NCI-H748 (cell line): ENCODE measurements at regions not wholly inside any gene's neighbourhood (a gene's known extent, or its start where the extent isn't known, plus 50 kb on each side); places are given as distances from the start of the nearest gene placed in this dataset.
"Not testable (repeated sequence)": the region's sequence is repeated elsewhere in the genome, so short reads cannot be mapped to it uniquely, and the experiment has no call there.

Experiments used
- DNase-seq: peaks from one replicate; lab custom pipeline; 2025; ENCODE audit not compliant: unreplicated experiment; lab: John Stamatoyannopoulos, UW

DNA sequence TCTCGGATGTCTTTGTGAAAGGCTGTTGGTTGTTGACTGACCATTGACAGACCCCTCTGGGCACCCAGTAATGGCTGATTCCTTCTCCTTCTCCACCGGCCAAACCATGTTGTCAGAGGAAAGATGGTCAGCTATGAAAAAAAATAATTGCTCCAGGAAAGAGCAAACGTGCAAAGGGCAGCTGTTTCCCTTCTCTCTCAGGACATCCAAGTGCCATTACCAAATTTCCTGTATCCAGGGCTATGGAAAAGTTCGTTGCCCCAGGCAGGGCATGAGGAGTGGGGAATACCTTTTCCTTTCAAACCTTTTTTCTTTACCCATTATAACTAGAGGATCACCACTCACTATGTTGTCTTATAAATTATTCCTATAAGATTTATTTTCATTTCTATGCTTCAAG is 321.5 kb upstream of the HNRNPA3 start:
- DNase-seq: peak; percentile 48

DNA sequence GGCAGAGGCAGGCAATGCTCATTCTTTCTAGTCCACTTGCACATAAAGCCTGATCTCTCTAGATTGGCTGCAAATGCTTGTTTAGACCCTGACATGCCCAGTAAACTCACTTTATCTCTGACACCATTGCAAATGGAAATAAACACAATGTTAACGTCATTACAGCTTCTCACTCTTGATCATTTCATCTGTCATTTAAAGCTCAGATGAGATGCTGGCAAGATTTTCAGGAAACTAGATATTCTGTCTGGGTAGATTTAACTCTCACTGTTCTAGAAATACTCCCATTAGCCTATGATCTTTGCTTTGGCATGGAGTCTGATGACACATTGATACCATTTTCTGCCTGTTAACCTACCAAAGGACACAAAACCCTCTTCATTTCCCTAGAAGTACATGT is 320.7 kb upstream of the HNRNPA3 start:
- DNase-seq: peak; percentile 30

DNA sequence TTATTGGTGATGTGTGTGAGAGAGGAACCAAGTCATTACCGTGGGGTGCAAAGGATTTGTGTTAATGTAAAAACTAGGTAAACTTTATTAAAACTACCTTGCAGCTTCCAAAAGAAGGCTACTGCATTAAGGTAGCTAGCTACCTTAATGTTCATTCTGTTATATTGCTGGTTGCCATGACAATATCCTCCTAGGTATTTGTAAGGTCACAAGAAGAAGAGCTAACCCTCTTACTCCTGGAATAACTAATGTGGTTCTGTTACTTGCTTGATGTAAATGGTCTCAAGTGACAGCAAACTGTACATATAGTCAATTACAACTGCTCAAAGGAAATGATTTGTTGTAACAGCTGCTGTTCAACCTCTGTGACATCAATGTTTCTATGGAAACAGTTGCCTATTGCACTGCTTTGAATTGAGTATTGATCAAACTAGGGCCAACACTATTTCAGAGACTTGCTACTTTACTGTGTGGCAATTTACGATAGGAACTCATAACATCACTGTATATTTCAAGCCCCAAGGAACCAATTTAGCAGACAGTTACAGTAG is 319.8 kb upstream of the HNRNPA3 start:
- peak; percentile 99 for DNase-seq

DNA sequence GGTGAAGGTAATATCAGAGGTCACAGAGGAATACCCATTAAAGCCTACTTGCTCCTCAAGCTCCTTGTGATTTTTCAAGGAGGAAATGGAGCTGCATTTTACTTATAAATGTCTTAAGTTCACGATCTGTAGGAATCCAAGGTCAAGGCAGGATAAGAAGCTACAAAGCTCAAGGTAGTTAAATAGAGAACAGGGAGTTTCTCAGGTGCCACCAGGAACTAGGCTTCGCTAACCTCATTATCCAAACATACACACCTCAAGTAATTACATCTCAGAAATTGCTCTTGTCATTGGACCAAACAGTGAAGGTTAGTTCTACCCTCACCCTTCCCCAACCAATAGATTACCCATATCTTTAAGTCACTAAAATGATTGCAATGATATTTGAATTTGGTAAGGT is 317.4 kb upstream of the HNRNPA3 start:
- no peak for DNase-seq

DNA sequence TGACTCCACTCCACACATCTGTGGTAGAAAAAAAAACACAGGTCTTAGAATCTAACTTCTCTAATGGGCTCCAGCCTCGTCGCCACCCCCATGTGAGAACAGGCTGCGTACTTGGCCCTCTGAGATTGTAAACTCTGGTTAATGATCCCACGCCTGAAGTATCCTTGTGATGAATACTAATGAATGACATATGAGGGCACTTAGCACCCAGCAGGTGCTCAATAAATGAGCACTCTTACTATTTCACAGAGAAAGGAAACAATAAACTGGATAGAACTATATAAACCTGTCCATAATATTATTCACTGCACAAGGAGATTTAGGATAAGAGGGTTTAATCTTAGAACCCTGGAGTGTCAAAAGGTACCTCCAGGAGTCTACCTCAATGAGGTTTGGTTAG is 310.1 kb upstream of the HNRNPA3 start:
- peak; percentile 46 for DNase-seq

DNA sequence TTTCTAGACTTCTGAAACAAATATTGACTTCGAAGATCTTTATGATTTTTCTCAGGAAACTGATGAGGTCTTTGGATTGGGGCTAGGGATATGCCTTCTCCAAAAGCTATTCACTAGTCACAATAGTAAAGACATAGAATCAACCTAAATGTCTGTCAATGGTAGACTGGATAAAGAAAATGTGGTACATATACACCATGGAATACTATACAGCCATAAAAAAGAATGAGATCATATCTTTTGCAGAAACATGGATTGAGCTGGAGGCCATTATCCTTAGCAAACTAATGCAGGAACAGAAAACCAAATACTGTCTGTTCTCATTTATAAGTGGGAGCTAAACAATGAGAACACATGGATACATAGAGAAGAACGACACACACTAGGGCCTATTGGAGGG is 308.5 kb upstream of the HNRNPA3 start:
- not testable (repeated sequence) for DNase-seq

DNA sequence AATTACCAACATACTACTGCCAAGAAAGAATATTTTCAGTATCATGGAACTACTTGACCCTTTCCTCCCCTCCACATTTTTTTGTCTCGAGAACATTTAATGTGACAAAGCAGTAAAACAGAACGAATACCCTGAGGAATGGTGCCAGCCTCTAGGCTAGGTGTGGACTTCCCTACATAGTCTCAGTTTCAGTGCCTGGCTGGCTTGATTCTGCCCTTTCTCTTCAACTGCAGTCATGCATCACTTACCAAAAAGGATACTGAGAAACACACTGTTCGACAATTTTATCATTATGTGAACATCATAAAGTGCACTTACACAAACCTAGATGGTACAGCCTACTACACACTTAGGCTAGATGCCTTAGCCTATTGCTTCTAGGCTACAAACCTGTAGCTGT is 305.3 kb upstream of the HNRNPA3 start:
- no peak for DNase-seq

DNA sequence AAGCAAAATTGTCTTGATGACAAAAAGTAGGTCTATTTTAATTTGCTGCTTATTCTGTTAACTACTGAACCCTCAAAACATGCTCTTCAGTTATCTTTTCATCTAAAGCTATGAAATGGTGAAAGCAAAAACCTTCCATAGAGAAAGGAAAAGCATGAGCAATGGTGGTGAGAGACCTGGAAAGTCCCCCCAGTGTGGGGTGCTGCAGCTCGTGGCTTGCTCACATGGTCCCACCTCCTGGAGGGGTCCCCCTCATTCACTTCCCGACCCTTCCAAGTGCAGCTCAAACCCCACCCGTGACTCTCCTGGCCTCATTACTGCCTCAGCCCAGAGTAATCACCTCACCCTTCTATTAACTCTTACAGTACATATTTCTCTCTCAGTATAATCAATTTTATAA is 301.8 kb upstream of the HNRNPA3 start:
- DNase-seq: no peak

DNA sequence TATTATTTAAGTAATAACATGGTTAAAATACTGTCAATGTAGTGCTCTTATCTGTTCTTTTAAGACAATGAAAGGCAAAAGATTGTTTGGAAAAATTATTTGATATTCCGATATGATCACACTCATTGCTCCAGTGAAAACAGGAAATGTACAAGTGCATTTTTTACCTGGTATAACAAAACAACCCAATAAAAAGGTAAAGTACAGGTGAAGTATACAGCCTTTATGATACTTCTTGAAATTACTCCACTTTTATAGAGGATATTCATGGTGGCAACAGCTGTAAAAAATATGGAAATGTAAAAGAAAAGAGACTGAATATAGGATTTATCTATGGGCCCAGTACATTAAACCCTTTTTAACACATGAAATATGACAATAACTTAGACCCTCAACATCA is 298.6 kb upstream of the HNRNPA3 start:
- DNase-seq: no peak

DNA sequence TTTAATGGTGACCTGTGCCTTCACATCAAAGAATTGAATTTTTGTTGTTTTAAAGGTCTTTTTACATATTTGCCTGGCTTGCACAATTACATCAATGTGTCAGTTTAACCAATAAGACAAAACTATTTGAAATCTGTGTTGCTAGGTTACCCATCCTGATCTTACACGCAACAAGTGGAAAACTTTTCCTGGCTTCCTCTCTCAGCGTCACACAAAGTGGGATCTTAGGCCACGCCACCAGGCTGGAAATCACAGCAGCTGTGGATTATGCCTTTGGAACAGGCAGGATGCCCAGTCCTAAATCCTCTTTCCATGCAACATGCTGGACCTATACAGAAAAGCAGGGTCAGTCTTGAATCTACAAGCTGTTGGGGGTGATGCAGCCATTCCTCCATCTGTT is 298.2 kb upstream of the HNRNPA3 start:
- DNase-seq: no peak

DNA sequence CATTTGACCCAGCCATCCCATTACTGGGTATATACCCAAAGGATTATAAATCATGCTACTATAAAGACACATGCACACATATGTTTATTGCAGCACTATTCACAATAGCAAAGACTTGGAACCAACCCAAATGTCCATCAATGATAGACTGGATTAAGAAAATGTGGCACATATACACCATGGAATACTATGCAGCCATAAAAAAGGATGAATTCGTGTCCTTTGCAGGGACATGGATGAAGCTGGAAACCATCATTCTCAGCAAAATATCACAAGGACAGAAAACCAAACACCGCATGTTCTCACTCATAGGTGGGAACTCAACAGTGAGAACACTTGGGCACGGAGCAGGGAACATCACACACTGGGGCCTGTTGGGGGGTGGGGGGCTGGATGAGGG is 290.0 kb upstream of the HNRNPA3 start:
- not testable (repeated sequence) for DNase-seq

DNA sequence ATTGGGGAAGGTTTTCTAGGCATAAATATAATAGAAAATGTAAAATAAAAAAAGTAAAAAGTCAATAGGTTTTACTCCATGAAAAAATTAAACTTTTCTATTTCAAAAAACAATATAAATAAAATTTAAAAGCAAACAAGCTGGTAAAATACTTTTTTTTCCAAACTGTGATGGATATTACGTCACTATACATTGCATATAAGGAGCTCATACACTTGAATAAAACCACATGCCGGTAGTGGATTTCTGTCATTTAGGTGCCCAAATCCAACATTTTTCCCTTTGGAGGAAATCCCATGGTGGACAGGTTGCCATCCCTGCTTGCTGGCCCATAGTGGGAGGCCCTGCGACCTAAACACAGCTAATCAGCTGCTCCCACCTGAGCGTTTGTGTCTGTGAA is 289.4 kb upstream of the HNRNPA3 start:
- no peak for DNase-seq

DNA sequence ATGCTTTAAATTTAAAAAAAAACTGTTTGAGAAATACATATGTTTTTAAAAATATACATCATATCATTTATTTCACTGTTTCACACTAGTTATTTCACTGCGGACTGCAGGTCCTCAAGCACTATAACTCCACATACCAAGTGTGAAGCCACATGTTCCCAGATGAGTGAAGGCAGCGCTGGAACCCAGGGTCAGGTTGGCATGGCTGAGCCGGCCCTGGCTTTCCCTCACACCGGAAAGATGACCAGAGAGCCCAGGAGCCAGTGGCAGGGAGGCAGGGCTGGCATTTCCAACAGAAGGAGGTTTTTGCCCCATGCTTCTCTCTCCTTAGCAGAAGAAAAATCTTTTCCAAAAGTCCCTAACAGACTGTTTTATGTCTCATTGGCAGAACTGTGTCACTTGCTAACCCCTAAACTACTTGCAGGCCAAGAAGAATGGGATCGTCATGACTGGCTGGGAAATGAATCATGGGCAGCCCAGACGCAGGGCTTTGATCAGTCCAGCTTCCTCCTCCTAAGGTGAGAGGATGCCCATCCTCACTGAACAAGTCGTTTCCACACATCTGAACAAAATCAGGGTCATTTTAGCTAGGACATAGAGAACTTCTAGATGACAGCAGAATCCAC is 287.6 kb upstream of the HNRNPA3 start:
- DNase-seq: no peak

DNA sequence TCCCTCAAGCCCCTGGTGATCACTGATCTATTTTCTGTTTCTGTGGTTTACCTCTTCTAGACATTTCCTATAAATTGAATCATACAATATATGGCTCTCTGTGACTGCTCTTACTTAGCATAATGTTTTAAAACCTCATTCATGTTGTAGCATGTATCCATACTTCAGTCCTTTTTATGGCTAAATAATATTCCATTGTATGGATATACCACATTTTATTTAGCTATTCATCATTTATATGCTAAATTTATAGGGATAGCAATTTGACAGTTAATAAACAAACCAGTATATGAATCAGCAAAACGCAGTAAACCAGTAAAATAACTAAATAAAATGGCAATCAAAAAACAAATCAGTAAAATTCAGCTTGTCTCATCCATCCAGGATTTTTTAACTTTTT is 286.1 kb upstream of the HNRNPA3 start:
- DNase-seq: no peak

DNA sequence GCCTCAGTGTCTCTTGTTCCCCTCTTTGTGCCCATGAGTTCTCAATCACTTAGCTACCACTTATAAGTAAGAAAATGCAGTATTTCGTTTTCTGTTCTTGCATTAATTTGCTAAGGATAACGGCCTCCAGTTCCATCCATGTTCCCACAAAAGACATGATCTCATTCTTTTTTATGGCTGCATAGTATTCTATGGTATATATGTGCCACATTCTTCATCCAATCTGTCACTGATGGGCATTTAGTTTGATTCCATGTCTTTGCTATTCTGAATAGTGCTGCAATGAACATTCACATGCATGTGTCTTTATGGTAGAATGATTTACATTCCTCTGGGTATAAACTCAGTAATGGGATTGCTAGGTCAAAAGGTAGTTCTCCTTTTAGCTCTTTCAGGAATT is 283.2 kb upstream of the HNRNPA3 start:
- not testable (repeated sequence) for DNase-seq

DNA sequence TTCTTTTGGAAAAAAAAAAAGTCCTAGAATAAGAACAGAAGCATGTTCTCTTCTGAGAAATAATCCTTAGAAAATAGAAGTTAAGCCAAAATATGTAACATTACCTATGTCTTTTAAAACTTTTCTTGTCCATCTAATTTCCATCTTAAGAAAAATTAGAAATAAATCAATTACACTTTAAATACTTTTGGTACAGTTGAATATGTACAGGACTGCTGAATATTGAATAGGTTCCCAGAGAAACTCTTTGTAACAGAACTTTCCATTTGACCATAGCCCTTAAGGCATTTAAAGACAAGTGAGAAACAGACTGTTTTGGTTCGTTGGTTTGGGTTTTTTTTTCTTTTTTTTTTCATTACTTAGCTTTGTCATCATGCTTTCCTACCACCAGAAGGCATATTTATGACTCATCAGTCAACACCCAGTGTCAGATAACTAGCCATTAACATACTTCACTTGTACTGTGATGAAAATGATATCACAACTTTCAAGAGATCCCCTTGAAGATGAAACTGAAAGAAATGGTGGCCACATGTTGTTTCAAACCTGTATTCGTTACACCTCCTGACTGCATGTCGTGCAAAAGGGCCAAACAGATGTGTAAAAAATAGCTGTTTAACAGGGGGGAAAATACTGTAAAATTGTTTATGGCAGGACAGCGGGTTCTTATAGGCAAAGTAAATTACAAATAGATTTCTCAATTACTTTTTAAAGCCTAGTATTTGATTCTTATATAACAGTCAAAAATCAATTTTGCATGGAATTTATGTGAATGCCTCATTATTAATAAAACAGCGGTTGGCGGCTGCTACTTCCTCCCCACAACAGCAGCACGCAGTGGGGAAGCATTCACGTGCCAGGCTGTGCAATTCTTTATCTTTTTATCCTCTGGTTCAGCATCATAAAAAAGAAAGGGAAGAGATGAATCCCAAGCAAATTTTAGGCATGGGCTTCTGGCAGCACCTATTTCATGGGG is 280.7 kb upstream of the HNRNPA3 start:
- DNase-seq: peak; percentile 18

DNA sequence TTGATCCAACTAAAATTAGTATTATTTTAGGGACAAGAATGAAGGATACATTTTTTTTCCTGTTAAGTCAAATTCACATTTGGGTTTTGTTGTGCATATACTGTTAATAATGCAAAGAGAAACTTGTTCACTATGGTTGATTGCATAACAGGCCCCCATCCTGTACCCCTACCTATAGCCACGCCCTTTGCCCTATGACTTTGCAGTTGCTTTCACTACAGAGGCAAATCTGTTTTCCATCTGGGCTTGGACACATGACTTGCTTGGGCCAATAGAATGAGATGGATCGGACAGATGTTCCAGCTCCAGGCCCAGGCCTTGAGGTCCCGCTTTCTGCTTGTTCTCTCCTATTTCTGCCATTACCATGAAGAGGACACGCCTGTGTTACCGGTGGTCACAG is 278.5 kb upstream of the HNRNPA3 start:
- no peak for DNase-seq

DNA sequence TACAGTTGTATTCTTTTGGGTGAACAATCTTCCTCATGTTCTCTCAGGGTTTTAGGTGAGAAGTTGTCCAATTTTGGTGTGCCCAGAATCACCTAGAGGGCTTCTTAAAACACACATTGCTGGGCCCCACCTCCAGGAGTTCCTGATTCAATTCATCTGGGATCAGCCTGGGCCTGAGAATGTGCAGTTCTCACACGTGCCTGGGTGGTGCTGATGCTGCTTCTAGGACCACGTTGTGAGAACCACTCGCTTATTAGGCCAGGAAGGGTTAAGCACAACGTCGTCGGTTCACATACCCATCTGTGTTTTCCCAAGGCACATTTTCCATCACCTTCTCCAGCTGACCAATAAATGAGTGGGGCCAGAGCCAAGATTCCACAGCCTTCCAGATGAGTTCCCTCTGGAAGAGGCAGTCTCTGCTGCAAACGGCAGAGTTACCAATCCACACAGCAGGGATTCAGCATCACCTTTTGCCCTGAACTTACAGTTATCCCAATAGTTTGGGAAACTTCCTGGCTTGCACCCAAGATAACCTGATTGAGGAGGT is 277.7 kb upstream of the HNRNPA3 start:
- no peak for DNase-seq

DNA sequence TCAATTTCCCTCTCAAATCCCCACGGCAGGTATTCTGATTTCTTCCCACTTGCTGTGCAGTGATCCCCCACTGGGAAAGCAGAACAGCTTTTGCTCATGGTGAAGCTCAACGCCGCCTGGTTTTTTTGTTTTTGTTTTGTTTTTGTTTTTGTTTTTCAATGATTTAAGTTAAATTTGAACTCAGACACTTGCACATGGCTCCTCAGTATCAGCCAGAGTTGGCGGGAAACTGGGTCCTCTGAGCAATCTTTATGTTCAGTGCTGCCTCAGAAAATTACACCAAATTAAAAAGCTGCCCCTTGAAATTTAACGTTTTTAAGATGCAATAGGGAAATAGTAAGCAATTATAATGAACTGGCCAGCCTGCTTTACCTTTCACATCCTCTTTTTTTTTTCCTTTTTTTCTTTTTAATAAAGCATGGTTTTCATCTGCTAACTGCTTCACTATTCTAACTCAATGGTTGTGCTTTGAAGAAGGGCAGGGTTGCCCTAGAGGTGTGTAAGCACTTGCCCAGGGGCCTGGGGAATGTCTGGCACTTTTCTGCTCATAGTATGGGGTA is 277.0 kb upstream of the HNRNPA3 start:
- DNase-seq: no peak

DNA sequence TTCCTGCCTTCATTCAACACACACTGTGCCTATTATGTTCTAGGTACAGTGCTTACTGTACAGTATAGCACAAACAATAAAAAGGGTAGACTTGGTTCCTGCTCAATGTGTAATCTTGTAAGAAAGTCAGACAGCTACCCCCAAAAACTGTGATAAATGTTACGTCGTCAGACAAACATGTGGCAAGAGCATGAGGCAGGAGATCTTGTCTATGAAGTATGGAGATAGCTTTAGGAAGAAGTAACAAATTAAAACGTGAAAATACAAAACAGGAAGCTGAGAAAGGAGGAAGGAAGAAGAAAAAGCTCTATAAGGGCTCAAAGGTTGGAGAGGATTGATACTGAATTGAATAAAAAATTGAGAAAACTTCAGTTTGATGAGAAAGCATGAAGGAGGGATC is 276.2 kb upstream of the HNRNPA3 start:
- DNase-seq: no peak

DNA sequence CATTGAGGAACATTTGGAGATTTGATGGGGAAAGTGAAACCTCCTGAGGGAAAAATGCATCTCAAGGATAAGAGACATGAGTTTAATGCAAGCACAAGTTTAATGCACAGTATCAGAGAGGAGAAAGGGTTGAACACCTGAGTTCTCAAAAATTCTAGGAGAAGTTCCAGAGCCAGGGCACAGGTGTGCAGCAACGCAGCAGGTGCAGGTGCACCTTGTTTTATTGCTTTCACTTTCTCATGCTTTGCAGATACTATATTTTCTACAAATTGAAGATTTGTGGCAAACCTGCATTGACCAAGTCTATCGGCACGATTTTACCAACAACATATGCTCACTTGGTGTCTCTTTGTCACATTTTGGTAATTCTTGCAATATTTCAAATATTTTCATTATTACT is 267.6 kb upstream of the HNRNPA3 start:
- no peak for DNase-seq

DNA sequence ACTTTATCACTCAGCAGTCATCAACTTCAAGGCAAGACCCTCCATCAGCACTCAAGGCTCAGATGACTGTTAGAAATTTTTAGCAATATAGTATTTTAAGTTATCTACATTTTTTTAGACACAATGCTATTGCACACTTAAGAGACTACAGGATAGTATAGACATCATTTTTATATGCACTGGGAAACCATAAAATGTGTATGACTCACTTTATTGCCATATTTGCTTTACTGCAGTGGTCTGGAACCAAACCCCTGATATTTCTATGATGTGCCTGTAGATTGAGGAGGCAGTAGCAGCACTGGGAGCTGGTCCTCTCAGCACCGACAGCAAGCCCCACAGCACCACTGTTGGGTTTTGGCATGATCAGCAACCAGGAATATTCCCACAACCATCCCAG is 264.8 kb upstream of the HNRNPA3 start:
- no peak for DNase-seq
